Kidney capillary endothelial cell (primary cell): ENCODE measurements at regions not wholly inside any gene's neighbourhood (a gene's known extent, or its start where the extent isn't known, plus 50 kb on each side); places are given as distances from the start of the nearest gene placed in this dataset.
"Not testable (repeated sequence)": the region's sequence is repeated elsewhere in the genome, so short reads cannot be mapped to it uniquely, and the experiment has no call there.

Experiments
- DNase-seq: peaks from one replicate; pipeline ENCODE4 v3.0.0-alpha.2; 2018; ENCODE audit warnings: low spot score

GRCh38 chr5:82603033-82603987 lies 325.2 kb upstream of the RPS23 start:
- no peak for DNase-seq

GRCh38 chr5:82601861-82602260 lies 323.7 kb upstream of the RPS23 start:
- DNase-seq: no peak

GRCh38 chr5:82601077-82601476 lies 322.9 kb upstream of the RPS23 start:
- no peak for DNase-seq

GRCh38 chr5:82599692-82600091 lies 321.5 kb upstream of the RPS23 start:
- DNase-seq: no peak

GRCh38 chr5:82599030-82599429 lies 320.9 kb upstream of the RPS23 start:
- no peak for DNase-seq

DNA sequence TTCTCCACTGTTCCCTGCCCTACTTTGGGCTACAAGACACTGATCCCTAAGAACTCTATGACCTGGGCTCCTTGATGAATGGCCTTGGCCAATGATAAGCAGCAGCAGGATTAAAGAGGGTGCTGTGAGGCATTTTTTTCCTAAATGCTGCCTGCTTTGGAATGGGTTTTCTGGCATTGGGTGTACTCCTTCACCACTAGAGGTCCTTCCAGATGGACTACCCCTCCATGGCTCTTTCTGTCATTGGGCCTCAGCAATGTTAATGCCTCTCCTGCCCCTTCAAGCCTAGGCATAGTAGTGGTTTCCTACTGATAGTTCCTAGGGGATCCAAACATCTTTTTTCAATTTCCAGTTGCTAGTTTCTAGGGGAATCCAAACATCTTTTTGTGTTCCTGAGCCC lies 319.3 kb upstream of the RPS23 start:
- no peak for DNase-seq

DNA sequence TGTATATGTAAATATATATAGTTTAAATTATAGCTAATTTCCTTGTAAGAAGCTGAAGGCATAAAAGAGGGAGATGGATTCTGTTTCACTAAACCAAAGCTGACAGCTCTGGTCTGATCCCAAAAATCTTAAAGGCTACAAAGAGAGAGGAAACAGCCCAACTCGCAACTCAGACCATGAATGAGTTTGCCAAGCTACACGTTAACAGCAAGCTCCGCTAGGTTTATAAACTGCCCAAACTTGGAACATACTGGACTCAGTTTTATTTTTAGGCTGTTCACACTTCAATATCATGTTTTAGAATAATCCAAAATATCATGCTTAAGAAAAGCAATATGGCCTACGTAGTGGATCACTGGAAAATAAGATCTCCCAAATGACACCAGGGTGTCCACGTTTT lies 318.3 kb upstream of the RPS23 start:
- no peak for DNase-seq

GRCh38 chr5:82595113-82595512 lies 317.0 kb upstream of the RPS23 start:
- no peak for DNase-seq

GRCh38 chr5:82594097-82594496 lies 315.9 kb upstream of the RPS23 start:
- DNase-seq: no peak

DNA sequence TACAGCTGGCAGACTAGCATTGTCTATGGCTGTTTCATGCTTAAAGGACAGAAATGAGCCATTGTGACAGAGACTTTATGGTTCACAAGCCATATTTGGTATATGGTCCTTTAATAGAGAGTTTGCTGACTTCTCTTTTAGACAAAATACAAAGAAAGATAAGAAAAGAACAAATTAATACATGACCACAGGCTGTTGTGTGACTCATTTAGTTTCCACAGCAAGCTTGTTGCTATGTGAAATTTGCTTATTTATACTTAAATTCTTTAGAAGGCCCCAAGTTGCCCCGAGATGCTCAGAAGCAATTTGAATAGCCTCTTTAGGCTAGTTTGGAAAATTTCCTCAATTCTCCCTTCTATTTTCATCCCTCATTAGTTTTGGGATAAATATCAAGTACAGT lies 315.3 kb upstream of the RPS23 start:
- no peak for DNase-seq

GRCh38 chr5:82591021-82591515 lies 312.9 kb upstream of the RPS23 start:
- DNase-seq: no peak

- DNase-seq: no peak
Measured at GRCh38 chr5:82590112-82590511, 312.0 kb upstream of the RPS23 start.

DNA sequence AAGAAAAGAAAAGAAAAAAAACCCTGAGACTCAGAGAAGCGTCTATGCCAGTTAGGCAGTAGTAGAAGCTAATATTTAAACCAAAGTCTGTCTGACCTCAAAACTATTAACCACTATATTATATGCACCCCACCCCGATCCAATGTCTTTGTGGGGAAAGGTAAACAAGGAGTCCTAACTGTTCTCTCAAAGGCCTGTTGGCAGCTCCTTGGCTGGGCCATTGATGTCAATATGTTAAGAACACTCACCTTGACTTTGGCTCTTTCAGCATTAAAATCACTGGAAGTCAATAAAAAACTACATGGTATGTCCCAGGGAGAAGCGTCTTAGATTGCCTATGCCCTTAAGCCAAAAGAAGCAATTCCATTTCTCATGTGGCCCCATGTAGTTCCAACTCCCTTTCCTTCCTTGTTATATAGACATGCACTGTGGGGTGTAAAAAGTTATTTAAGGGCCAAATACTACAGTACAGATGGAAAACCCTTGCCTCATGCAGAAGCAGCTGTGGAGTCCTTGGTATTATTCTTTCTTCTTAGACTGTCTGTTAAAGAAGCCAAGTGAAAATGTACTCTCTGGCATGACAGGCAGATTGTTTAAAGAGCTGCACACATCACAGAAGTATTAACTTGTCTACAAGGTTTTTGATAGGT lies 308.6 kb upstream of the RPS23 start:
- DNase-seq: no peak

GRCh38 chr5:82586181-82586580 lies 308.0 kb upstream of the RPS23 start:
- DNase-seq: no peak

DNA sequence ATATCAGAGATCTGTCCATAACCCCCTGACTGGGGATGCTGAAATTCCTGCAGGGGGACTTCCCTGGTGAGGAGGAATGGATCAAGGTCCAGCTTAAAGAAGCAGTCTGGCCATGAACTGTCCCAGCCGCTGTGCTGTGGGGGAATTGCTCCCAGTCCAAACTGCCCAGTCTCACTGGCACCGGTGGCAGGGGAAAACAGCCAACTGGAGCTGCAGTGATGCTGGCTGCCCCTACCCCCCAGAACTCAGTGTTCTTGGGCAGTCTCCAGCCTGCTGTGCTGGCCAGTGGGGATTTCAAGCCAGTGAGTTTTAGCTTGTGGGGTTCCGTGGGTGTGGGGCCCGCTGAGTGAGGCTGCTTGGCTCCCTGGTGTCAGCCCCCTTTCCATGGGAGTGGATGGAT lies 306.5 kb upstream of the RPS23 start:
- DNase-seq: no peak

DNA sequence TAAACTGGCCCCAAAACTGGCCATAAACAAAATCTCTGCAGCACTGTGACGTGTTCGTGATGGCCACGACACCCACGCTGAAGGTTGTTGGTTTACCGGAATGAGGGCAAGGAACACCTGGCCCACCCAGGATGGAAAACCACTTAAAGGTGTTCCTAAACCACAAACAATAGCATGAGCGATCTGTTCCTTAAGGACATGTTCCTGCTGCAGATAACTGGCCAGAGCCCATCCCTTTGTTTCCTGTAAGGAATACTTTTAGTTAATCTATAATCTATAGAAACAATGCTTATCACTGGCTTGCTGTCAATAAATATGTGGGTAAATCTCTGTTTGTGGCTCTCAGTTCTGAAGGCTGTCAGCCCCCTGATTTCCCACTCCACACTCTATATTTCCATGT lies 305.2 kb upstream of the RPS23 start:
- not testable (repeated sequence) for DNase-seq

DNA sequence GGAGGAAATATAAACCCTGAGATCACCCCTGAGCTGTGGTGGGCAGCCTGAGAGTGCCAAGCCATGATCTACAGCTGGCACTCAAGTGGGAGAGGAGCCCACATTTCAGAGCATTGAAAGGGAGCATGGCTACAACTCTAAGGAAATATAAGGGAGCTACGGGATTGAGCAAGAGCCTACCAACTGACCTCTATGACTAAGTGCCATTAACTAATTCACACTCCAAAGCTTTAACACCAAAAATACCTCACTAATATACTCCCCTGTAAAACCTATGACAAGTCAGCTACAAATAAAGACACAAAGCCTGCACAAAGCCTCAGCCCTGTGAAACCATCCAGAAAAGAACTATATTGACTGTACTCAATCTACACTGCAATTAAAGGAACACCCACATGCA lies 286.8 kb upstream of the RPS23 start:
- no peak for DNase-seq

DNA sequence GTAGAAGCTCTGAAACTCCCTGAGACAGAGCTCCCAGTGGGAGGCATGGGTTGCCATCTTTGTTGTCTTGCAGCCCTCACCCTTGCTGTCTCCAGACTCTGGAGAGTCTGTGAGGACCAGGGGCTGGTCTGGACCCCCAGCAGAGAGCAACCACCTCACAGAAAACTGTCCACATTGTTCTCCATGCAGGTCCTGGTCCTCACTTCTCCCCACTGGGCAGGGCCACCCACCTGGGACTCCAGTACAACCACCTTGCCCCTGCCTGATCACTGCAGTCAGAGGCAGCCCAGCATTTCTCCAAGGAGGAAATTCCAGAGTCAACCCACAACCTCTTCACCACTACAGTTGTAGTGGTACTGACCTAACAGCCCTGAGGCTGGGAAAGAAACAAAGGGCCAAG lies 285.6 kb upstream of the RPS23 start:
- no peak for DNase-seq

- no peak for DNase-seq
Measured at GRCh38 chr5:82562696-82563240, 284.6 kb upstream of the RPS23 start.

DNA sequence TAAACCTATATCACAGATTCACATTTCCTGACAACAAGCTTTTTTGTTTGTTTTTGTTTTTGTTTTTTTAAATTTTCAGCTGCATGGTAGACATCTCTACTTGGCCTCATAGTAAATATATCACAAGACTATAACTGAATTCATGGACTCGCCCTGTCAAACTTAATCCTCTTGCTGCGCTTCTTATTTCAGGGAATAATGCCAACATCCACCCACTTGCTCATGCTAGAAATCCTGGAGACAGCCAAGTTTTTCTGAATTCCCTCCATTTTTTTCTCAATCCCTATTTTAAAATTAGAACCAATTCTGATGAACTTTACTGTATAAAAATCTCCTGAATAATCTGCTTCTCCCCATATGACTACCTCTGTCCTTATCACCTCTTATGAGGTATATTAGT lies 283.6 kb upstream of the RPS23 start:
- DNase-seq: no peak

- DNase-seq: no peak
Measured at GRCh38 chr5:82560969-82561368, 282.8 kb upstream of the RPS23 start.

- no peak for DNase-seq
Measured at GRCh38 chr5:82560561-82560960, 282.4 kb upstream of the RPS23 start.

DNA sequence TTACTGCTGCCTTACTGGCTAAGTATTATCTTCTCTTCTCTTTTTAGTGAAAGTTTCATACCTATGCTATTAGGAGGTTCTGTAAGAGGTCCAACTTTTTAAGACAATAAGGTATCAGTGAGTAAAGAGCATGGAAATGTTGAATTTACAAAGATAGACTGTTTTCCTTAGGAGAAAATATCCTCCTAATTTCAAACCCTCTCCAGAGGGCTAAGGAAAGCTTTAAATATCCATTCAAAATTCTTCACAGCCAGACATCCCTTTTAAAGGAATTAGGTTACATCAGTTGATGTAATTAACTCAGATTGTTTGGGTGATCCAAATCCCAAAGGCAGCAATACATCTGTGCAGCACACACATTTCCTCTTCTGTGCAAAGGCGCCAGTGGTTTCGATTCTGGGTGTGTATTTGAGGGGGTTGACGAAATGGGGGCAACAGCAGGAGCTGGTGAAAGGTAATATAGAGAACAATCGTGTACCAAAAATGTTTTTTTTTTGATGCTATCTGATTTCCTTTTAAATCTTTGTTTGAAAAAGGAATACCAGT lies 273.8 kb upstream of the RPS23 start:
- no peak for DNase-seq
